ENCODE measurements at regions not wholly inside any gene's neighbourhood (a gene's known extent, or its start where the extent isn't known, plus 50 kb on each side); places are given as distances from the start of the nearest gene placed in this dataset.

DNA sequence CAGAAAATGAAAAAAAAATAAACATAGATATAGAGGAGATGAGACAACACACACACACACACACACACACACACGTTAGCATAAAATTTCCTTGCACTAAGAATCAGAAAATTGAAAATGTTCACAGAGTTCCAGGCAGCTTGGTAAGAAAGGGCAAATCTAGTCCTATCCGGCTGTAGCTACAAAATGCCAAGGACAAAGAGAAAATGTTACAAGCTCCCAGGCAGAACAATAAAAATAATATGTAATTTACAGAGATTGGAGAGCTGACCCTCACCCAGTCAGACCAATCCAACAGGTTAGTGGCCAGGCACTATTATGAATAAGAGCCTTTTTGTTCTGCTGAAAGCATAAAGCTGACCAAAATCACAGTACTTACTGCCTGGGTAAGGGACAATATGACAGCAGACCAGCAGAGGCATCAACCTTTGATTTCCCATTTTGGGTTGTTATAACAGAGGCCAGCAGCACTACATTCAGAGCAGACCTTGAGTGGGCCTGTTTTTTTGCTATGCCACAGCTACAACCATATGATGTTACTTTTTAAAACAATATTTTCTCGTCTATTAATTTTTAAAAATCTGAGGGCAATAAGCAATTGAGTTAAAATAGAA is 892.6 kb downstream of the TAF11L14 start:
- ATAC-seq (ENCODE audit: low read depth) (no peak), DNase-seq (no peak)
- Histone ChIP-seq H2BK120ac (ENCODE audit: low read depth, low read length) (no peak overlapping the region), H4K91ac (ENCODE audit: insufficient read depth, low read depth, low read length) (no peak overlapping the region), H3K4me2 (ENCODE audit: low read depth, low read length) (no peak overlapping the region), H3K9me3 (ENCODE audit: control insufficient read depth, insufficient read depth, low read length) (peaks cover 4% of the 10 kb centered on the region; the same call in 1 of the 2 replicates), H2AFZ (replicated peaks; ENCODE audit: low read length, poor library complexity) (no peak overlapping the region), H3K4ac (ENCODE audit: low read depth, low read length) (no peak overlapping the region), H3K79me1 (ENCODE audit: low read depth in 1 of 2, low read length in 2 of 2) (no peaks in the 10 kb centered on the region), H3K23ac (ENCODE audit: low read depth, low read length) (no peak overlapping the region), H3K27ac (ENCODE audit: insufficient read depth, low read length) (no peak overlapping the region), H4K8ac (ENCODE audit: low read depth in 2 of 2, low read length in 2 of 2) (no peak overlapping the region), H2AK5ac (ENCODE audit: low read depth, low read length) (no peak overlapping the region), H2BK20ac (ENCODE audit: low read depth, low read length) (no peak overlapping the region), H4K5ac (ENCODE audit: low read depth, low read length) (no peak overlapping the region), H3K9me1 (ENCODE audit: insufficient read depth, low read length) (no peaks in the 10 kb centered on the region), H3K4me3 (ENCODE audit: insufficient read depth, low read depth, low read length) (no peak overlapping the region), H3K14ac (replicated peaks; ENCODE audit: low read depth, low read length) (no peak overlapping the region), H2BK15ac (ENCODE audit: low read depth, low read length) (no peak overlapping the region), H4K20me1 (ENCODE audit: insufficient read depth, low read length) (no peaks in the 10 kb centered on the region), H3K9ac (ENCODE audit: low read depth, low read length) (no peak overlapping the region), H3K4me1 (ENCODE audit: control insufficient read depth, insufficient read depth, low read length) (no peaks in the 10 kb centered on the region), H2AK9ac (replicated peaks; ENCODE audit: low read depth, low read length, poor library complexity) (no peak overlapping the region), H2BK5ac (ENCODE audit: low read depth, low read length, poor library complexity, severe bottlenecking) (no peak overlapping the region), H3K56ac (ENCODE audit: extremely low read depth, insufficient read depth, low read length) (no peak overlapping the region), H3K18ac (ENCODE audit: low read depth, low read length) (no peak overlapping the region), H3K36me3 (ENCODE audit: control insufficient read depth, insufficient read depth, low read length) (no peaks in the 10 kb centered on the region), H3K27me3 (ENCODE audit: control insufficient read depth, insufficient read depth, low read length) (no peaks in the 10 kb centered on the region)
- WGBS, 2 experiments (ENCODE audit: extremely low coverage in 2 of 2, insufficient read length in 1 of 2) = no CpG with 5 or more reads among the region's 3 CpGs
- intact Hi-C loops (cut with micrococcal nuclease) (no loop called here), dilution Hi-C loops (cut with HindIII; ENCODE audit: low sequenced_read_pairs, unreplicated experiment) (no loop called here), in situ Hi-C loops (cut with MboI; ENCODE audit: low sequenced_read_pairs) (no loop called here)
- no peak for TF ChIP-seq BHLHE40 (IDR thresholded peaks at IDR 0.05; ENCODE audit: low read depth, low read length)
- TF ChIP-seq CEBPB (IDR thresholded peaks at IDR 0.05; ENCODE audit: low read depth, low read length) = no peak
- CTCF ChIA-PET = no interaction called here
- no TSS peak for BruUV-seq (replicated peaks)
- POLR2A ChIA-PET (ENCODE audit: unreplicated experiment) = no interaction called here

Measured in IMR-90 (cell line).